ENCODE measurements at regions not wholly inside any gene's neighbourhood (a gene's known extent, or its start where the extent isn't known, plus 50 kb on each side); places are given as distances from the start of the nearest gene placed in this dataset.
A peak's percentile ranks its signal among the peaks of the same experiment; 100 is the strongest.

DNA sequence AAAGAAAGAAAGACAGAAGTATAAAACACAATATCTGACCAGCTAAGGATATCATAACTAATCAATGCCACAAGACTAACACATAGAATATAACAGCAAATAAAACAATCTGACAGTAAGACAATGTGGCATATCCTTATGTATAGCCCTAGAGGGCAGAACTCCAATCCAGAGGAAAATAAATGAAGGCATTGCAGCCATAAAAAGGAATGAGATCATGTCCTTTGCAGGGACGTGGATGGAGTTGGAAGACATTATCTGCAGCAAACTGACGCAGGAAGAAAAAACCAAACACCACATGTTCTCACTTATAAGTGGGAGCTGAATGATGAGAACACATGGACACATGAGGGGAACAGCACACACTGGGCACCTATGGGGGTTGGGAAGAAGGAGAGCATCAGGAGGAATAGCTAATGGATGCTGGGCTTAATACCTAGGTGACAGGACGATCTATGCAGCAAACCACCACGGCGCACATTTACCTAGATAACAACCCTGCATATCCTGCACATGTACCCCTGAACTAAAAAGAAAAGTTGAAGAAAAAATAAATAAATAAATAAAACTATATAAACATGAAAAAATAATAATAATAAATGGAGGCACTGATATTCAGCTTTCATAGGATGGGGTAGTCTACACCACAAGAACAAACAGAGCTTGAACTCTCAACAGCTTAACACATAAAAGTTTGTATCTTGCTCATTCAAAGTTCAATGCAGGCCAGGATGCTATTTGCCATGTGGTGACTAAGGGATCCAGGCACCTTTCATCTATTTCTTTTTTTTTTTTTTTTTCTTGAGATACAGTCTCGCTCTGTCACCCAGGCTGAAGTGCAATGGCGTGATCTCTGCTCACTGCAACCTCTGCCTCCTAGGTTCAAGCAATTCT, 66.1 kb upstream of the KAT6B start:
- no peak overlapping the region for H3K4me3 ChIP-seq (ENCODE audit: low read length in 2 of 2)
- no peaks in the 10 kb centered on the region for H3K9me3 ChIP-seq (ENCODE audit: control insufficient read depth in 2 of 2, insufficient read depth in 1 of 2, low read length in 1 of 2)
- peaks cover 0 to 3% of the 10 kb centered on the region in 2 donors for H3K4me1 ChIP-seq (ENCODE audit: control insufficient read depth in 2 of 2, insufficient read depth in 2 of 2, low read length in 2 of 2)
- no peaks in the 10 kb centered on the region for H3K27me3 ChIP-seq (ENCODE audit: control insufficient read depth in 2 of 2, insufficient read depth in 1 of 2, low read length in 1 of 2)
- no peak for DNase-seq (ENCODE audit: low read depth in 6 of 9, low spot score in 9 of 9)
- no peaks in the 10 kb centered on the region for H3K36me3 ChIP-seq (ENCODE audit: control insufficient read depth in 2 of 2, insufficient read depth in 2 of 2, low read length in 1 of 2)
- no peak overlapping the region for H3K27ac ChIP-seq (ENCODE audit: low read depth in 1 of 2, low read length in 1 of 2)
- whole genome bisulfite sequencing = 96% methylated on average over 7 of the region's 7 CpGs

DNA sequence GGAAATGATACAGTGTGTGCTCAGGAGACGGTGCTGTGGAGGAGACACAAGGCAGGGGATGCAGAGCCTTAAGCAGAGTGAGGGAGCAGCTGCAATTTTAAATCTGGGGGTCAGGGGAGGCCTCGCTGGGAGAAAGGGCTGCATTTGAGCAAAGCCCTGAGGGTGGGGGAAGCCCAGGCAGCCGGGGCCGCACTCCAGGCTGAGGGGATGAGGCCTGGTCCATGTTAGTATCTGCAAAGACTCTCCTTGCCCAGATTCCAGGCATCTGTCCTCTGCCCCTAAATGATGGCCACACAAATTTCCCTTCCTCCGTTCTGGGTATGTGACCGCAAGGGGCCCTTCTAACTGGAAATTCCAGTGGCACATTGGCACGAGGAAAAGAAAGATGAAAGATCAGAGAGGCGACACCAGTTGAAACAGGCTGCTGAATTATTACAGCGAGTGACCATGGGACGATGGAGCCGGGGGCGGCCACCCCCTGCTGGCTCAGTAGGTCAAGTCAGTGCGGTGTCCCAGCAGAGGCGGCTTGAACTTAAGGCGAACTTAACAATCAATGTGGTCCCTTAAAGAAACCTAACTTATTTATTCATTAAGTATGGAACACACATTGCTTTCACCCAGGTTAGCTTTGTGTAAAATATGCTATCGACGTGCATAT, 62.3 kb upstream of the KAT6B start:
- H3K4me3 ChIP-seq (ENCODE audit: low read length in 2 of 2) = no peak overlapping the region
- DNase-seq (ENCODE audit: low read depth in 6 of 9, low spot score in 9 of 9) = no peak

DNA sequence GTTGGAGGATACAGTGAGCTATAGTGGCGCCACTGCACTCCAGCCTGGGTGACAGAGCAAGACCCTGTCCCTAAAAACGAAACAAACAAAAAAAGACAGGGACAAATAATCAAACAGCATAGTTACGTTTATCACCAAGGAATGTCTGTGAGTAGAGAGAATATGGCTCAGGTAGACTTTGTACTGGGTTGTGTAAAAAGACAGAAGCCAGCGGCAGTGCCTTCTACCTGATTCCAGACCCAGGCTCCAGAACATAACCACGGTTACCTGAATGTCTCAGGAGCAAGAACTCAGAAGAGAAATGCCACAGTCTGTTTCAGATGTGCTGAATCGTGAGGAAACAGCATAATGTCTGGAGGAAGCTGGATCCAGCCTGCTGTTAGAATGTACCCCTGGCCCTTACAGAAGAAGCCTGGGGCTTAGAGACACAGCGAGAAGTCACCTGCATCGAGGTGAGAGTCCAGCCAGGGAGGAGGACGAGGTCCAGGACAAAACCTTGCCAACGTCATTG, 60.9 kb upstream of the KAT6B start:
- 89% methylated on average over 10 of the region's 10 CpGs for WGBS

More for the DNA sequence above, 62.3 kb upstream of the KAT6B start:
- Histone ChIP-seq H3K9me3 (ENCODE audit: control insufficient read depth in 2 of 2, insufficient read depth in 1 of 2, low read length in 1 of 2) (no peaks in the 10 kb centered on the region), H3K27me3 (ENCODE audit: control insufficient read depth in 2 of 2, insufficient read depth in 1 of 2, low read length in 1 of 2) (no peaks in the 10 kb centered on the region), H3K36me3 (ENCODE audit: control insufficient read depth in 2 of 2, insufficient read depth in 2 of 2, low read length in 1 of 2) (no peaks in the 10 kb centered on the region), H3K27ac (ENCODE audit: low read depth in 1 of 2, low read length in 1 of 2) (no peak overlapping the region), H3K4me1 (ENCODE audit: control insufficient read depth in 2 of 2, insufficient read depth in 2 of 2, low read length in 2 of 2) (no peaks in the 10 kb centered on the region)
- 97% methylated on average over 17 of the region's 17 CpGs for WGBS

DNA sequence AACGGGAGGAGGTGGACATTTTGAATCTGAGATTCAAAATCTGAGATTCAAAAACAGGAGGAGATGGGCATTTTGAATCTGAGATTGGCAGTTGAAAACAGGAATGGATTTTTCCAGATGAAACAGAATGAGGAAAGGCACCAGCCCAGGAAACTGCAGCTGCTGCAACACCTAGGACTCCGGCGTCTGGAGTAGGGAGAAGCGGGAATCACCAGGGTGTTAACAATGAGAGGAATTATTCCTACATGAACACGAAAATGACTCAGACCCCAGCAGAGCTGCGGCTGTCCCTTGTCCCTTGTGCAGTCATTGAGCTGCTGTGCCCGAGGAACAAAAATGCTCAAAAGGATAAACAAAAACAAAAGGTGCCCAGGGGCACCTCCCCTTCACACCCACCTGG, 59.9 kb upstream of the KAT6B start:
- no peaks in the 10 kb centered on the region for H3K36me3 ChIP-seq (ENCODE audit: control insufficient read depth in 2 of 2, insufficient read depth in 2 of 2, low read length in 1 of 2)
- 96% methylated on average over 7 of the region's 7 CpGs for WGBS

More for the DNA sequence above, 60.9 kb upstream of the KAT6B start:
- Histone ChIP-seq H3K9me3 (ENCODE audit: control insufficient read depth in 2 of 2, insufficient read depth in 1 of 2, low read length in 1 of 2) (no peaks in the 10 kb centered on the region), H3K27me3 (ENCODE audit: control insufficient read depth in 2 of 2, insufficient read depth in 1 of 2, low read length in 1 of 2) (no peaks in the 10 kb centered on the region), H3K27ac (ENCODE audit: low read depth in 1 of 2, low read length in 1 of 2) (no peak overlapping the region), H3K4me3 (ENCODE audit: low read length in 2 of 2) (no peak overlapping the region), H3K4me1 (ENCODE audit: control insufficient read depth in 2 of 2, insufficient read depth in 2 of 2, low read length in 2 of 2) (no peaks in the 10 kb centered on the region), H3K36me3 (ENCODE audit: control insufficient read depth in 2 of 2, insufficient read depth in 2 of 2, low read length in 1 of 2) (no peaks in the 10 kb centered on the region)
- DNase-seq (ENCODE audit: low read depth in 6 of 9, low spot score in 9 of 9) = no peak

DNA sequence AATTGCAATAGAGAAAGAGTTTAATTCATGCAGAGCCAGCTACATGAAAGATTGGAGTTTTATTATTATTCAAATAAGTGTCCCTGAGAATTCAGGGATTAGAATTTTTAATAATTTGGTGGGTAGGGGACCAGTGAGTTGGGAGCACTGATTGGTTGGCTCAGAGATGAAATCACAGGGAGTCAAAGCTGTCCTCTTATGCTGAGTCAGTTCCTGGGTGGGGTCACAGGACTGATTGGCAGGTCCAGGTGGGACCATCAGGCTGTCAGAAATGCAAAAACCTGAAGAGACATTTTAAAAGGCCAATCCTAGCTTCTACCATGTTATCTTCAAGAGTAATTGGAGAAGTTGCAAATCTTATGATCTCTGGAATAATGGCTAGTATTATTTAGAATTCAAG, 56.0 kb upstream of the KAT6B start:
- Histone ChIP-seq H3K27me3 (ENCODE audit: control insufficient read depth in 2 of 2, insufficient read depth in 1 of 2, low read length in 1 of 2) (no peaks in the 10 kb centered on the region), H3K4me3 (ENCODE audit: low read length in 2 of 2) (no peak overlapping the region), H3K4me1 (ENCODE audit: control insufficient read depth in 2 of 2, insufficient read depth in 2 of 2, low read length in 2 of 2) (no peaks in the 10 kb centered on the region), H3K9me3 (ENCODE audit: control insufficient read depth in 2 of 2, insufficient read depth in 1 of 2, low read length in 1 of 2) (no peaks in the 10 kb centered on the region), H3K27ac (ENCODE audit: low read depth in 1 of 2, low read length in 1 of 2) (no peak overlapping the region), H3K36me3 (ENCODE audit: control insufficient read depth in 2 of 2, insufficient read depth in 2 of 2, low read length in 1 of 2) (no peaks in the 10 kb centered on the region)
- no peak for DNase-seq (ENCODE audit: low read depth in 6 of 9, low spot score in 9 of 9)

More for the DNA sequence above, 59.9 kb upstream of the KAT6B start:
- Histone ChIP-seq H3K4me1 (ENCODE audit: control insufficient read depth in 2 of 2, insufficient read depth in 2 of 2, low read length in 2 of 2) (no peaks in the 10 kb centered on the region), H3K27ac (ENCODE audit: low read depth in 1 of 2, low read length in 1 of 2) (no peak overlapping the region), H3K27me3 (ENCODE audit: control insufficient read depth in 2 of 2, insufficient read depth in 1 of 2, low read length in 1 of 2) (no peaks in the 10 kb centered on the region), H3K4me3 (ENCODE audit: low read length in 2 of 2) (no peak overlapping the region), H3K9me3 (ENCODE audit: control insufficient read depth in 2 of 2, insufficient read depth in 1 of 2, low read length in 1 of 2) (no peaks in the 10 kb centered on the region)
- no peak for DNase-seq (ENCODE audit: low read depth in 6 of 9, low spot score in 9 of 9)

DNA sequence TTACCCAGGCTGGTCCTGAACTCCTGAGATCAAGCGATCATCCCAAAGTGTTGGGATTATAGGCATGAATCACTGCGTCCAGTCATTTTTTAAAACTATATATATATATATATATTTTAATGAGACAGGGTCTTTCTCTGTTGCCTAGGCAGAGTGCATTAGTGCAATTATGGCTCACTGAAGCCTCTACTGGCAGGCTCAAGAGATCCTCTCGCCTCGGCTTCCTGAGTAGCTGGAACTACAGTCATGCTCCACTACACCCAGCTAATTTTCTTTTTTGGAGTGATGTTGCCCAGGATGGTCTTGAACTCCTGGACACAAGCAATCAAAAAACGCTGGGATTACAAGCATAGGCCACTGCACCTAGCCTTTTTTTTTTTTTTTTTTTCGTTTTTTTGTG, 55.3 kb upstream of the KAT6B start:
- peak in 1 of 9 donors; percentile 23 for DNase-seq (ENCODE audit: low read depth in 6 of 9, low spot score in 9 of 9)
- Histone ChIP-seq H3K4me3 (ENCODE audit: low read length in 2 of 2) (no peak overlapping the region), H3K9me3 (ENCODE audit: control insufficient read depth in 2 of 2, insufficient read depth in 1 of 2, low read length in 1 of 2) (peaks cover 0 to 4% of the 10 kb centered on the region in 2 donors), H3K27ac (ENCODE audit: low read depth in 1 of 2, low read length in 1 of 2) (no peak overlapping the region), H3K36me3 (ENCODE audit: control insufficient read depth in 2 of 2, insufficient read depth in 2 of 2, low read length in 1 of 2) (no peaks in the 10 kb centered on the region), H3K4me1 (ENCODE audit: control insufficient read depth in 2 of 2, insufficient read depth in 2 of 2, low read length in 2 of 2) (no peaks in the 10 kb centered on the region), H3K27me3 (ENCODE audit: control insufficient read depth in 2 of 2, insufficient read depth in 1 of 2, low read length in 1 of 2) (no peaks in the 10 kb centered on the region)
- 93% methylated on average over 6 of the region's 6 CpGs for WGBS

DNA sequence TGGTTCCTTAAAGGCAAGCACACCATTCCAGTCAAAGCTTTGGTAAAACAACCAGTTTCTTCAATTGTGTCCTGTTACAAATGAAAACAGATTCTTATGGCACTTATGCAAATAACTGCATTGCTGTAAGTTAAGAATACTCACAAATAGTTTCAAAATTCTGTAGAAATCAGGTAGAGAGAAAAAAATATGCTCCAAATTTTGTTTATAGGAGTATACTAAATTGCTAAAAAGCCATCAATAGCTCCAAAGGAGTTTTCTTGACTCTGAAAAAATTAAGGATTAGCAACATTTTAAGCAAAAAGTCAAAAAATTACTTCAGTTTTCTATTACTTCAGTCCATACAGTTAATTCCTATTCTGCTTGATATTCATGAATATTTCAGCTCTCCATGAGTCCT, 51.3 kb upstream of the KAT6B start:
- H3K9me3 ChIP-seq (ENCODE audit: control insufficient read depth in 2 of 2, insufficient read depth in 1 of 2, low read length in 1 of 2) = peaks cover 0 to 15% of the 10 kb centered on the region in 2 donors
- no peak overlapping the region for H3K4me3 ChIP-seq (ENCODE audit: low read length in 2 of 2)
- H3K27ac ChIP-seq (ENCODE audit: low read depth in 1 of 2, low read length in 1 of 2) = no peak overlapping the region
- DNase-seq (ENCODE audit: low read depth in 6 of 9, low spot score in 9 of 9) = no peak
- H3K27me3 ChIP-seq (ENCODE audit: control insufficient read depth in 2 of 2, insufficient read depth in 1 of 2, low read length in 1 of 2) = no peaks in the 10 kb centered on the region
- no peaks in the 10 kb centered on the region for H3K4me1 ChIP-seq (ENCODE audit: control insufficient read depth in 2 of 2, insufficient read depth in 2 of 2, low read length in 2 of 2)
- no peaks in the 10 kb centered on the region for H3K36me3 ChIP-seq (ENCODE audit: control insufficient read depth in 2 of 2, insufficient read depth in 2 of 2, low read length in 1 of 2)

Measured in thymus (tissue), 11 donors.